ENCODE measurements at regions not wholly inside any gene's neighbourhood (a gene's known extent, or its start where the extent isn't known, plus 50 kb on each side); places are given as distances from the start of the nearest gene placed in this dataset.

DNA sequence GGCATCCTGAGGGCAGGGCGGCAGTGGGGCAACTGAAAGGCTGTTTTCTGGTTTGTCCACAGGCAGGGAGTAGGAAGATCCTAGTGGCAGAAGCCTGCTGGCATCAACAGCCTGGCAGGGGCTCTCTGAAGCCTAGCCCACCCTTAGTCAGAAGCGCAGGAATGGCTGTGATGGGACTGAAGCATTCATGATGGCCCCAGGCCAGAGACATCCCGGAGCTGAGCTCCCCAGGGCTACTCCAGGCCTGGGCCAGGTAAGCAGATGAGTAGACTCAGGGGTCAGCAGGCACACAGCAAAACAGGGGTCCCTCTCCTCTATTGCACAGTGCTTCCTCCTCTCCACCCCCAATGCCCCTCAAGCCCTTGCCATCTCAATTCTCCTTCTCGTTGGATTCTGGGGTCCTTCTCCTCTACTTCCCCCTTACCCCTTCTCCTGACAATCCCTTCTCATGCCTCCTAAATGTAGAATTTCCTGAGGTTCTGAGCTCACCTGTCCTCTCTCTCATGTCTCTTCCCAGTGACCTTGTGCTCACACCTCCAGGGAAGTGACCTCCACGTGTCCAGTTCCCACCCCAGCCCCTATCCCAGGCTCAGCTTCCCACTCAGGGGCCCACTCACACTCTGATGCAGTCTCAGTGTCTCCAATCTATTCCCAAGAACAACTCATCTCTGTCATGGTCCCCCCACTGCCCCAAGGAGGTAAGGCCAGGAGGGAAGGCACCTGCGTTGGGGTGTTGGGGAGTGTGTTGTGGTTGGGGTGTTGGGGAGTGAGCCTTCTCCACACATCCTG, 158.7 kb upstream of the ZNF507 start:
- no peak for TF ChIP-seq CTCF (IDR thresholded peaks at IDR 0.05; ENCODE audit: control extremely low read depth in 1 of 3, insufficient read depth in 1 of 3, low read depth in 1 of 3, low read length in 3 of 3)
- no peak for TF ChIP-seq ZNF274 (IDR thresholded peaks at IDR 0.05; ENCODE audit: borderline replicate concordance, extremely low read depth, low read length)
- no peak for TF ChIP-seq EZH2 (IDR thresholded peaks at IDR 0.05; ENCODE audit: low read depth, low read length, severe bottlenecking)
